ENCODE measurements at regions not wholly inside any gene's neighbourhood (a gene's known extent, or its start where the extent isn't known, plus 50 kb on each side); places are given as distances from the start of the nearest gene placed in this dataset.

DNA sequence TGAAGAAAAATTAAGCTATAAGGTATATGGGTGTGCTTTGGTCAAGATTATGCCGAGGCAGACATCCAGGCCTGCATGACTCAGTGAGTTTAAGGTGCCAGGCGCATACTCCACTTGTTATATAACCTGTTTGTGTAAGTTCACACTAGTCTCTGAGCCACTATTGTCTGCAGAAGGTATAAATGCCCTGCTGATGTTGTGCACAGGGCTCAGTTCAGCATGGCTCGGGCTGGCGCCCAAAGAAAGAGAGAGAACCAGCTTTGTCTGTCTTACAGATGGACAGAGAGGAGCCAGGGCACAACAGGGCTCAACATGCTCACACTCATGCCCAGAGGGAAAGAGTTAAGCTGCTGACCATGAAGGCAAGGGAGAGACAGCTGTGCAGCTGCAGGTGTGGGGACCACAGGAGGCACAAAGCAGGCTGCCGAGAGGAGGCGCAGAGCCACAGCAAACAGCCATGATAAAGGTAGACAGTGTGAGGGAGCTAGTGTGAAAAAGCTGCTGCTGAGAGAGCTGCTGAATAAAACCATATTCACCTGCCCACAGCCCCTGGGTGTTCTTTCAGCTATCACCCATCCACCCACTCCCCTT lies 1587.6 kb upstream of the C9orf72 start:
- TF ChIP-seq, protein P1, sequence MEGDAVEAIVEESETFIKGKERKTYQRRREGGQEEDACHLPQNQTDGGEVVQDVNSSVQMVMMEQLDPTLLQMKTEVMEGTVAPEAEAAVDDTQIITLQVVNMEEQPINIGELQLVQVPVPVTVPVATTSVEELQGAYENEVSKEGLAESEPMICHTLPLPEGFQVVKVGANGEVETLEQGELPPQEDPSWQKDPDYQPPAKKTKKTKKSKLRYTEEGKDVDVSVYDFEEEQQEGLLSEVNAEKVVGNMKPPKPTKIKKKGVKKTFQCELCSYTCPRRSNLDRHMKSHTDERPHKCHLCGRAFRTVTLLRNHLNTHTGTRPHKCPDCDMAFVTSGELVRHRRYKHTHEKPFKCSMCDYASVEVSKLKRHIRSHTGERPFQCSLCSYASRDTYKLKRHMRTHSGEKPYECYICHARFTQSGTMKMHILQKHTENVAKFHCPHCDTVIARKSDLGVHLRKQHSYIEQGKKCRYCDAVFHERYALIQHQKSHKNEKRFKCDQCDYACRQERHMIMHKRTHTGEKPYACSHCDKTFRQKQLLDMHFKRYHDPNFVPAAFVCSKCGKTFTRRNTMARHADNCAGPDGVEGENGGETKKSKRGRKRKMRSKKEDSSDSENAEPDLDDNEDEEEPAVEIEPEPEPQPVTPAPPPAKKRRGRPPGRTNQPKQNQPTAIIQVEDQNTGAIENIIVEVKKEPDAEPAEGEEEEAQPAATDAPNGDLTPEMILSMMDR (IDR thresholded peaks at IDR 0.05) = no peak
- TF ChIP-seq EZH2 (IDR thresholded peaks at IDR 0.05) = no peak
- TF ChIP-seq EZH2phosphoT487 (IDR thresholded peaks at IDR 0.05) = no peak

All from neural progenitor cell (in vitro differentiated cells).